H1 (cell line): ENCODE measurements at regions not wholly inside any gene's neighbourhood (a gene's known extent, or its start where the extent isn't known, plus 50 kb on each side); places are given as distances from the start of the nearest gene placed in this dataset.

ENCODE experiments used
- BACH1 ChIP-seq: IDR thresholded peaks from 2 replicates; pipeline ENCODE4 v1.6.1; 2012; ENCODE audit warnings: low read length, improper control_type of control experiment
- BRCA1 ChIP-seq: IDR thresholded peaks from 2 replicates; pipeline ENCODE4 v1.6.1; 2012; ENCODE audit warnings: low read depth, low read length, improper control_type of control experiment
- CTCF ChIP-seq, 3 experiments: IDR thresholded peaks; 1 replicate in 2 of 3; 2 replicates in 1 of 3; pipeline versions ENCODE4 v1.5.1 to v1.6.1; 2011; ENCODE audit warnings: low read length in 3 of 3, mild to moderate bottlenecking in 3 of 3, inconsistent platforms in 2 of 3, low read depth in 1 of 3, moderate library complexity in 1 of 3; ENCODE audit not compliant: insufficient read depth in 1 of 3; ENCODE audit errors: control extremely low read depth in 1 of 3
- EZH2 ChIP-seq: fragments of 200-600 bp; sonication (generic); IDR thresholded peaks from 2 replicates; pipeline ENCODE4 v1.7.1; 2012; ENCODE audit warnings: low read depth, mild to moderate bottlenecking, moderate library complexity, low read length, inconsistent platforms; ENCODE audit not compliant: severe bottlenecking
- FOSL1 ChIP-seq: IDR thresholded peaks from 2 replicates; pipeline ENCODE4 v1.6.1; 2011; ENCODE audit warnings: mild to moderate bottlenecking, low read depth, low read length, moderate library complexity; ENCODE audit not compliant: insufficient read depth
- GABPA ChIP-seq: IDR thresholded peaks from 2 replicates; pipeline ENCODE4 v1.6.1; 2011; ENCODE audit warnings: mild to moderate bottlenecking, low read length, moderate library complexity, borderline replicate concordance; ENCODE audit not compliant: insufficient read depth
- POLR2A ChIP-seq, 2 experiments: IDR thresholded peaks; 1 replicate in 1 of 2; 2 replicates in 1 of 2; pipeline ENCODE4 v1.6.1; 2011; ENCODE audit warnings: low read depth in 2 of 2, low read length in 2 of 2, mild to moderate bottlenecking in 2 of 2; ENCODE audit errors: control extremely low read depth in 1 of 2
- RNF2 ChIP-seq: fragments of 200-900, 300-1000 bp; sonication (generic); IDR thresholded peaks from 2 replicates; pipeline ENCODE4 v1.7.1; 2016; ENCODE audit warnings: borderline replicate concordance, low read depth, mild to moderate bottlenecking, antibody characterized with exemption, low read length; ENCODE audit not compliant: poor library complexity, severe bottlenecking; ENCODE audit errors: missing control alignments

DNA sequence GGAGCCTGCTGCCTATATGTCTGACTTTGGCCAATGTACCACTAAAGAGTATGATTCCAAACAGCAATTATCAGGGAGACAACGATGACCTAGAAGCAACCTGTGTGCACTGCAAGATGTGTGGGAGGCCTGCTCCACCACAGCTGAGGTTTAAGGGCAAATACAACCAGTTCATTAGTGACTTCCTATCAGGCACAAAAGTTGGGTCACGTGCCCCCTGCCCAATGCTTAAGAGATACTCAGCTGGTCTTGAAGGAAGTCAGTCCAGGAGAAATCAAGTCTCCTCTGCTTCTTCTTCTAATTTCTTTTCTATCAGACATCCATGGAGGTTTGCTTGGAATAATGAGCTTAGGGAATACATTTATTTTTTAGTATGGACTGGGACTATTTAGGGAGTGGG is 296.0 kb downstream of the HLX start:
- TF ChIP-seq POLR2A (IDR thresholded peaks at IDR 0.05; ENCODE audit: control extremely low read depth in 1 of 2, low read depth in 2 of 2, low read length in 2 of 2) (no peak), CTCF (IDR thresholded peaks at IDR 0.05; ENCODE audit: control extremely low read depth in 1 of 3, insufficient read depth in 1 of 3, low read depth in 1 of 3, low read length in 3 of 3) (no peak), FOSL1 (no peak), GABPA (no peak), BACH1 (no peak), BRCA1 (no peak), EZH2 (no peak), RNF2 (no peak)
